Activated T-cell treated with anti-CD3 and anti-CD28 coated beads for 48 hours (primary cell): ENCODE measurements at regions not wholly inside any gene's neighbourhood (a gene's known extent, or its start where the extent isn't known, plus 50 kb on each side); places are given as distances from the start of the nearest gene placed in this dataset.

ENCODE experiments used
- DNase-seq: peaks from one replicate; pipeline ENCODE4 v3.0.0-alpha.2; 2020; ENCODE audit warnings: low read depth

DNA sequence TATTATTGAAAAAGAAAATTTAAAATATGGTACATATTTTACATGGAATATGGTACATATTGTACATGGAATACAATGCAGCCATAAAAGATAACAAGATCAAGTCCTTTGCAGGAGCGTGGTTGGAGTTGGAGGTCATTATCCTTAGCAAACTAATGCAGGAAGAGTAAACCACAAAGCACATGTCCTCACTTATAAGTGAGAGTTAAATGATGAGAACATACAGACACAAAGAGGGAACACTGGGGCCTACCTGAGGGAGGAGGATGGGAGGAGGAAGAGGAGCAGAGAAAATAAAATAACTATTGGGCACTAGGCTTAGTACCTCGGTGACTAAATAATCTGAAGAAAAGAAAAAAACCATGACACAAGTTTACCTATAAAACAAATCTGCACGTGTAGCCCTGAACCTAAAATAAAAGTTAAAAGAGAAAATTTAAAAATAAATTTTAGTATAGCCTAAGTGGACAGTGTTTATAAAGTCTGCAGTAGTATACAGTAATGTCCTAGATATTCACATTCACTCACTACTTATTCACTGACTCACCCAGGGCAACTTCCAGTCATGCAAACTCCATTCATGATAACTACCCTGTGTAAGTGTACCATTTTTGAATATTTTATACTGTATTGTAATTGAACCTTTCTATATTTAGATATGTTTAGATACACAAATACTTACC, 204.4 kb downstream of the FAM76B start:
- DNase-seq = no peak

DNA sequence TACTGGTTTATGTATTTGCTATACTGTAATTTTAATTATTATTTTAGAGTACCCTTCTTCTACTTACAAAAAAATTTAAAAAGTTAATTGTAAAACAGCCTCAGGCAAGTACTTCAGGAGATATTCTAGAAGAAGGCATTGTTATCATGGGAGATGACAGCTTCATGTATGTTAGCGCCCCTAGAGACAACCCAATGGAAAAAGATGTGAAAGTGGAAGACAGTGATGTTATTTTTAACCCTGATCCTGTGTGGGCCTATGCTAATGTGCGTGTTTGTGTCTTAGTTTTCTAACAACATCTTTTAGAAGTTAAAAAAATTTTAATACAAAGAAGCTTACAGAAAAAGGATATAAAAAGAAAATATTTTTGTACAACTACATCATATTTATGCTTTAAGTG, 205.0 kb downstream of the FAM76B start:
- no peak for DNase-seq

DNA sequence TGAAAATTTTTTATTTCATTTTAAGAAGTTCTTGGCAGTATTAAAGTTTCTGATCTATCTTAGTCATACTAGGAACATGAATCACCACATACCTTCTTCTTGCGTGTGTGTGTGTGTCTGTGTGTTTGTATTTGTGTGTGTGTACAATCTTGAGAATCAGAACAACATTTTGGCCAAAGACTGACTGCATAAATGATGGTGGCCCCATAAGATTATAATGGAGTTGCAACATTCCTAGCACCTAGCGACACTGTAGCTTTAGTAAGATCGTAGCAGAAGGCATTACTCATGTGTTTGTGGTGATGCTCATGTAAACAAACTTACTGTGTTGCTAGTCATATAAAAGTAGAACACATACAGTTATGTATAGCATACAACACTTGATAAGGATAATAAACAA, 205.4 kb downstream of the FAM76B start:
- no peak for DNase-seq

DNA sequence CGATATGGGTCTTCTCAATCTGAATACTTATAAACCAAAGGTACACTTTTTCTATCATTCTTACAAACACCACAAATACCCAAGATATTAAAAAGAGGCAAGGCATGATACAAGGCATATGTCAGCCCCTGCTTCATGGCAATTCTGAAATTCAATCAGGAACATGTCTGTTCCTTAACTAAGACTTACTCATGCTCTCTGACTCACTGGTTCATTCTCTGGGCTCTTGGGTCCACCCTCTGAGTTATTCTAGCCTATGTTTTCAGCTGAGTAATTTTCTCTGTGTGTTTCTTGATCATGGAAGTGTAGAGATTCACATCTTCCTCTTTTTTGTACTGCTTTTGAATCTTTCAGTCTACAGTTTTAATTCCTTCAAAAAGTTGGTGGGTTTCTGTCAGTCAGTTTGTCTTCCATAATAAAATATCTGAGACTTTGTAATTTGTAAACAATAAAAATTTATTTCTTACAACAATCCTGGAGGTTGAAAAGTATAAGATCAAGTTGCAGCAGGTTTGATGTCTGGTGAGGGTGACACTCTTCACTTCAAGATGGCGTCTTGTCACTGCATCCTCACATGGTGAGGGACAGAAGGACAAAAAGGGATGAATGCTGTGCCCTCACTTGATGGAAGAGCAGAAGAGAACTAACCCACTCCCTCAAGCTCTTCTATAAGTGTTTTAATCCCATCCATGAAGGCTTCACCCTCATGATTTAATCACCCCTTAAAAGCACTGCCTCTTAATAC, 211.7 kb downstream of the FAM76B start:
- DNase-seq = no peak

DNA sequence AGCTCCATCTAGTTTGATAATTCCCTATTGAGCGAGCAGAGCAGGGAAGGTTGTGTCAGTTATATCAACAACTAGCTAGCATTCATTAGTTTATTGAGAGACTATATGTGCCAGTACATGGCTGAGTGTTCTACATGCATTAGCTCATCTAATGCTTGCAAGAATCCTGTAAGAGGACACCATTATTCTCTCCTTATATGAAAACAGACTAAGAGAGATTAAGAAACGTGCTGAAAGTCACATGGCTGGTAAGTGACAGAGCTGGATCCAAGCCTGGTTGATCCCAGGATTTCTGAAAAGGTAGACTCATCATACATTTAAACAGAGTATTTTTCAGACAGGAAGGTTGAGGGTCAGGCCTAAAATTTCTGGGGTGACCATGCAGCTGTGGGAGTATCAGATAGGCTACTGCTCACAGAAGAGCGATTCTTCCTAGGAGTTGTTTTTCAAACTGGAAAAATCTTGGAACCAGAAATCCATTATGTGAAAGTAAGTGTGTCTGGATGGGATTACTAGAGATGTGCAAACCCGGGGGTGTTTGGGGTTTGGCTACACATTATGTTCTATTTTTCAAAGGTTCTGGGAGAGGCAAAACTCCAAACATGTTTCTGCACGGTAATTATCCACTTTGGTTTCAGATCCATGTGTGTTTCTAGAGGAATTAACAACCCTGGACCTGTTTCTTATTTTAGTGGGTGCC, 213.3 kb downstream of the FAM76B start:
- no peak for DNase-seq

DNA sequence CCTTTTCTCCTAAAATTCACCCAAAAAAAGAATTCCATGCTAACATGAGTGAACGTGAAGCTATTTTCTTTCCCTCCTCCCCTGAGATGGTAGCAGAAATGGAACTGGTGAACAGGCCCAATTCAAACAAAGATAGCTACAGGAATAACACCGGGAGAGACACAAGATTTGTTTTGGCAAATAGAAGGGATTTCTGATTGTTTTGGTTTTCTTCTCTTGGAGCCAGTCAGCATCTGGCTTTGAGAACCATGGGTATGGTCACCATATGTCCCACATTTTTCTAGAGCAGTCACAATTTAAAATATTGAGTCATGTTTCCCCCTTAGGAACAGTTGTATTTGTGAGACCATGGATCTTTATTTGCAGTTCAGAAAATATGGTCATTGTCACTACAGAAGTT, 214.1 kb downstream of the FAM76B start:
- no peak for DNase-seq

DNA sequence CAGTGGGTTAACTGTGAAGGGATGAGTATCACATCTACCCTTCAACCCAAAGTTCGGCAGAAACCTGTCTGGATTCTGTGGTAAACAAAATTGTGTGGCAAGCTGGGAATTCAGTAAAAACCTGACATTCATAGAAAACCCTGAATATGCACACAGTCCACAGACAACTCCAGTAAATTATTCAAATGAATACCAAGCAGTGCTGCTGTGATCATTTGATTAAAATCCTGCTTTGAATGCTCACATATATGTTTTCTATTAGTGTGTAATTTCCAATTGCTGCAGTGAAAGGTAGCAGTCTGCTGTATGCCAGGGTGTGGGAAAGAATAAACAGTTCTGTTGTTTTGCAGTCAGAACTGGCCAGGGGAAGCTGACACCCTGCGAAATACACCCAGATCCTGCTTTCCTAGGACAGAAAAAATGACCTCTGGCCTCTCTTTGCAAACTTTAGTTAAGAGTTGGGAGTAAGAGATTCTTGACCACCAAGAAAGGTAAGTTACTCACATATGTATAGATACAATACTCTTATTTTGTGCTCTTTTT, 217.8 kb downstream of the FAM76B start:
- no peak for DNase-seq

DNA sequence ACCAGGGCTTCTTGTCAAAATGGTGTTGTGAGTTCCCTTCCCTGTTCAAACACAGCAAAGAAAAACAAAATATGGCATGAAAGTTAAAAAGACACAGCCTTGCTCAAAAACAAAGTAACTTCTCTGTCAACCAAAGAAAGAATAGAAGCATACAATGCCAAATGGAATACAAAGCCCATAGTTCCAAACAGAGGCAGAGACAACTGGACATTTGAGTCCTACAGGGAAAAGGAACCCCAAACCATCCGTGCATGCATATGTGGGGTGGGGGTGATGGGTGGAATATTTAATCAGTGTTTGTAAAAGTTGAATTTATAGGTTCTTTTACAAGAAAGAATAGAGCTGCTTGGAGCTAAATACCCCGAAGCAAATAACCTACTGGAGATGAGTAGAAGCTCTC, 218.7 kb downstream of the FAM76B start:
- DNase-seq = no peak

DNA sequence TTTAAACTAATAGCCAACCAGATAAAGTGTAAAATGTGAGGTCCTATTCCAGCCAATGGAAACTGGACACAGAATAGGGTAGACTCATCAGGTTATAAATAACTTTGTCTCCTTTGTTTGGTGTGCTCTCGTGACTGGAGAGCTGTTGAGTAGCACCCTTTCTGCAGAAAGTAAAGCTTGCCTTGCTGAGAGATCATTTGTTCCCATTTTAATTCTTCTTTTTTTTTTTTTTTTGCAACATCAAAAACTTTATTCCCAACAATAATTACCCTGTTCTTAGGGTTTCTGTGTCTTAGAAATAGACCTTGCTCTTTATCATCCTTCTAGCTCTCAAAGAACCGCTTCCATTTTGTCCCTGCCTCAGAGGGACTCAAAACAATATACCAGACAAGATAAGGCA, 220.4 kb downstream of the FAM76B start:
- DNase-seq = no peak

DNA sequence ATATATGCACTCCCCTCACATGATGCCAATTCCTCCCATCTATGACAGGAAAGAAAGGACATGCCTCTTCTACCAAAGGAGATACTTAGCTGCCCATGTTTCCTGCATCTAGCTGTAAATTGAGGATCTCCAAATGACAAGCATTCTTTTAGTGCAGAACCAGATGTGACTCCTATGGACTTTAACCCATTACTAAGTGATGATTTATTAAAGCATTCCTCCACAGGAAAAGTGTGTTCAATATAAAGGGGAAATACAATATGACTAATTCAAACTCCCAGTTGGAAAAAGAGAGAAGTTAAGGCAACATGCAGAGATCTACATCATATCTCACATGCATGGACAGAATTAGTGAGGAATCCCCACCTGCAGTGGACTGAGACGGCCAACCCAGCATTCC, 221.3 kb downstream of the FAM76B start:
- DNase-seq = no peak

DNA sequence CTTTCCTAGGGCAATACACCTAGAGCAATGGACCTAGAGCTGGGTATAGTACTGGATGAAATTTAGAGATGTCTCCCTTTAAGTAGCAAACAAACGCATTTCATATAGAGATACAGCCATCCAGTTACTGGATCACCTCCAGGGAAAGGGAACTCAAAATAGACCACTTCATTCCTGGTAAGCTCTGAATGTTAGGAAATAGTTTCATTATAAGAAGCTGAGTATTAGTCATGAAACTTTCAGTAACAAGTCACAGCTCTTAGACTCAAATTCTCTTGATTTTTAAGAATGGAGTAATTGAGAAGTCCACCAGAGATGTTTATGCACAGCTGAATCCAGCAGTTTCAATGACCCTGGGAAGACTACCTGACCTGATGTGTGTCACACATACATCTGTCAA, 221.9 kb downstream of the FAM76B start:
- DNase-seq = no peak

DNA sequence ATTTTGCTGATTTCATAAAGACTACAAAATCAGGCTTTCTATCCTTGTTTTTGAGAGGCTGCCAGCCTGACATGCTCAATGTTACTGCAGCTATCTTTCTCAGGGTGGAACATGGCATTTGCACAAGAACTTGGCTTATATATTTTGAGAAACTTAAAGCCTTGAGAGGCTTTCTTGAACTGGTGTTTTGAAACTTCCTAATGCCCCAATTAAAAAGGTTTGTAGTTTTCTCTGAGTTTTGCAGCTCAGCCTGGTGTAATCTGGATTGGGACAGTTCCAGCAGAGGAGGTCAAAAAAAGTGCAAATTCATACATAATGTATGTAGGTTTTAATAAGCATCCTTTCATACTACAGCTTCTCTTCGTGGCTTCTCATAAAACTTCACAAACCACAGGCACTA, 223.4 kb downstream of the FAM76B start:
- DNase-seq = no peak

DNA sequence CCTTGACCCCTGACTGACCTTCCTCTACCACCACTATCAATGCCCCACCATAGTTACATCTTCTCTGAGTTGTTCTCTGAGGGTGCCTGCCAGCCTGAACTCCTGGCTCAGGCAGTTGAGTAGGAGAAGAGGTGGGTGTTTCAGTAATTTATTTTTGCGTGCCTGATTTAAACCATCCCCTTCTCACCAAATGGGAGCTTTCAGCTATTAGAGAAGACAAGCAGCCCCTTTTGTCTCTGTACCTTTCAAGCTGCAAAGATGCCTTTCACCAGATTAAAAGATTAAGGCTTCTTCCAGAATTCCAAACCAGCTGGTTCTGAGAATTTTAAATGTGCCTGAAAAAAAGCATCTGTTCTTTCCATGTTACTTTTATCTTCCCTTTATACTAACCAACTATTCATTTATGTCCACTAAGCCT, 223.8 kb downstream of the FAM76B start:
- no peak for DNase-seq

DNA sequence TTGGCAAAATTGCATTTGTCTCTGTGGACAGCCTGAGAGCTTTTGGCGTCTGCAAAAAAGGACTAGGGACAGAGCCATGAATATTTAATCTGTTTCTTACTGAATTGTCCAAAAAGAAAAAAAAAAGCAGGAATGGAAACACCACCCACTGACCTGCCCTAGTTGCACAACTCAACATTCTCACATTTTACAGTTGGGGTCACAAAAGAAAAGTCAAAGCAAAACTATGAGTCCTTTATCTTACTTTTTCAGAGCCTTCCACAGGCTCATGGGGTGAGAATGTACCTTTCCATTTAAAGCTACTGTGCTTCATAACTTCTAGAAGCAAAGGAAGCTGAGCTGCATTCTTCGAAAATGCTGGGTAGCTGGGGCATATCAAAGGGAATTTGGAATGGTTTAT, 225.7 kb downstream of the FAM76B start:
- DNase-seq = no peak

DNA sequence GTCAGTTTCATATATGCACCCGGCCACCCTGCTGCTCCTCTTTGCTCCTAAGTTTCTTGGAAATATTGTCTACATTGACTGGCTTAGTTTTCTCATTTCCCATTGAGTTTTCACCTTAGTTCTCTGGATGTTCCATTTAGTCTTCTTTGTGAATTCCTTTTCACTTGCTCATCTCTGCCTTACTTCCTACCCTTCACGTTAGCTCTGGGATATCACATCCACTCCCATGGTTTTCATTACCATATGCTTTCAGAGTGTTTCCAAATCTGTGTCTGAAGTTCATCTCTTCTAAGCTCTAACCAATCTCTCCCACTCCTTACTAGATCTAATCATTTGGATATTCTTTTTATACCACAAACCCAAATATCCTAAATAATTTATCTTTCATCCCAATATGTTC, 226.4 kb downstream of the FAM76B start:
- DNase-seq = no peak

DNA sequence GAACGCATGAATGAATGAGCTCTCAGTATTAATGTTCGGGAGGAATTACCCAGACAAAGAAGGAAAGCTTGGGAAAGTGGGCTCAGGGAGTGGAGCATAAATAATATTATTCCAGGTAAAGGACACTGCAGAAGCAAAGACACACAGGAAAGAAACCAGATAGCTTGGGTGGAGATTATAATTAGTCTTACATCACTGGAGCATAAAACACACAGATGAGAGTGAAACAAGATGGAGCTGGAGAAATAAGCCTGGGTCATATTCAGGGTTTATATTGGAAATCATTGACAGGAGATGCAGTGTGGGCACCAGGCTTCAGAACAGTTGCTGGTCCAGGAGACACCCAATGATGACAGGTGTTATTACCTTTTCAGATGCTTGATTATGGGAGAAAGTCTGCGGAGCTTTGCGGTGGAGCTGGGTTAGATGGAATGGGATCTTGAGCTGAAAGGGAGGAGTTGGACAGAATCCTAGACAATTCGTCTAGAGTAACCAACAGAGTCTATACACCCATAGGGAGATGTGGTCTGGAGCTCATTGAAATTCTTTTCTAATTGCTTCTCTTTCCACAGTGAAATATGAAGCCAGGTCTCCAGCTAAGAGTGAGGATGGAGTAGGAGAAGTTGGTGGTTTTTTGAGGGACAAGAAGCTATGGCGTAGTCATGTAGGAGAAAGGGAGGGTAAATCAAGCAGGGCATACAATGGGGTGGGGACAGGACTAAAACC, 227.2 kb downstream of the FAM76B start:
- DNase-seq = no peak

DNA sequence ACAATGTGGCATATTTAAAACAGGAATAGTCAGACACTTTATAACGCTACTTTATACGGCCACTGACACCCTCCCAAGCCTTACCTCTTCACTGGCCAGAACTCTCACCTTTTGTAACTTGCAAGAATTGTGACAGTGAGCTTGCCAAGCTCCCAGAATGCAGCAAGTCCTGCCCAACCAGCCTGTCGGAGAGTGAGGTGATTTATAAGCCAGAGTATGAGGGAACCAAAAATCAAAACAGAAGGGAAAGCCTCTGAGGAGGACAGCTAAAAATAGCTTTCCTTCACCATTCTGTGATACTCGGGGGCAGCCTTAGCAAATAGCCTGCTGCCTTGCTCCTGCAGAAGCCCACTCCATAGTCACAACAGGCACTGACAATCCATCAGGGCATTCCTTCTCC, 229.7 kb downstream of the FAM76B start:
- DNase-seq = no peak

DNA sequence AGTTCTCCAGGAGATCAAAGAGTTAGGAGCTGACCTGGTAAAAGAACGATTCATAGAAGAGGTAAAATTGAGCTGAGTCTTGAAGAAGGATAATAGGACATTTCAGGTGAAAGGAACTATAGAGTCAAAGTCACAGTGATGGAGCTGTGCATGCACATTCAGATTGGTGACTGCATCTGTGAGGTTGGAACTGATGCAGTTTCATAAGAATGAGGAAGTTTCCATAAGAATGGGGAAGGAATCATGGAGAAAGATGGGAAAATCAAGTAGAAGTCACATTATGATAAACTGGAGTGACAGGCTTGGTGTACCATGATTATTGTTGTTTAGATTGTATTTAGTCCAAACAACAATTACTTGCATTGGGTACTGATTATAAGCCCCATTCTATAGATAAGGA, 232.2 kb downstream of the FAM76B start:
- DNase-seq = no peak

DNA sequence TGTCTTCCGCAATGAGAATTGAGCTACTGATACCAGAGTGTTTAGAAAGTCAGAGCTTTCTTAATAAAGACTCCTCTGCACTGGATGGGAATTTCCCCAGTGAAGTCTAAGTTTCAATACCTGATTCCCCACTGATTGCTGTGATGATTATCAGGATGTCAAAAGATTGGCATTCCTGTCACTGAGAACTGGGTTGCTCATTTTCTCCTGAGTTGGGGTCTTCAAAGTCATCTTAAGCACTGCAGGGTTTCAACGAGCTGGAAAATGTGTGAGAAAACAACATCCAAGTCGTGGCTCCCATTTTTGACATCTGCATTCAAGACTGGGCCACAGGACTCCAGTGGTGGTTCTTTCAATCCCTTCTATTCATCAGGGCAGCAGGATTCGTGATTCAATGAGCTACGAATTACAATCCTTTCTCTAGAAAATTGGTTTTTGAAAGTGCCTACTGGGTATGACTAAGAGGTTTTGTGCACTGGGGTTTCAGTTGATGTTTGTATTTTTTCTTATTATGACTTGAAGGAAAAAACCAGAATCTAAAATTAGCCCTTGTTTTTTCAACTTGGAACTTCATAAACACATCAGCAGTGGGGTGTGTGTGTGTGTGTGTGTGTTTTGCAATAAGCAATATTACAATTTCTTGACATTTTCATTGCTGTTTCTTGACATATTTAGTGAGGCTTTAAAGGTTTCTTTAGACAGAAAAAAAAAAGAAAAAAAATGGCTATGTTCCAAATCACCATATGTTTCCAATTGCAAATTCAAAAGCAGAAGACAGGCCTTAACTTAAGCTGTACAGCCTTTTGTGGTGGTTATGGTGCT, 233.0 kb downstream of the FAM76B start:
- peak; percentile 24 for DNase-seq

DNA sequence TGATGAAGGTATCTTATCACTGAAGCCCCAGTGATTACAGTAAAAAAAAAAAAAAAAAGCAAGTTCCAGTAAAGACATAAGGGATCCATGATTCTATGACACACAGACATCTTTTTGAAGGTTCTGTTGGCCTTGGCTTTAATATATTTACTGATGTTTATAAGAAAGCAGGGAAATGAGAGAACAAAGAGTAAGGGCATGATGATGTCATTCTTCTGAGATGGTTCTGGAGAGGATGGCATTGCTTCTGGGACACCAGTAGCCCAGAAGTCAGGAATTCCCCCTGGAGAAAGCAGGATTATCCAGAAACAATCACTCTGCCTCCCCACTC, 233.6 kb downstream of the FAM76B start:
- no peak for DNase-seq

DNA sequence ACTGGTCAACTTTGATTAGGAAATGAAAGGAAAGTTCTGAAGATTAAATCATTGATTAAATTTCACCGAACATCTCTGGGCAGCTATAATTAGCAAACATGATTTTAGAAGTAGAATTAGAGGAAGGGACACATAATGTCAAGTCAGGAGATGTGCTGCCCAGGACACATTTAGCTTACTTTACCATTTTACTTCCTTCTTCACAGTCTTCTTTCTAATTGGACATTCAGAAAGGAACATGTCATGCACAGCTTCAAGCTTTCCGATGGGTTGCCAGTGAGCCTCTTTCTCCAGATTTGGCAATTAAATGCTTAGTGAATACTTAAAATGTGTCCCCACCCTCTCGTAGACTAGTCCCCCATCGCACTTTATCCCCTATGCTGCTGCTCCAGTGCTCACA, 234.7 kb downstream of the FAM76B start:
- DNase-seq = no peak

DNA sequence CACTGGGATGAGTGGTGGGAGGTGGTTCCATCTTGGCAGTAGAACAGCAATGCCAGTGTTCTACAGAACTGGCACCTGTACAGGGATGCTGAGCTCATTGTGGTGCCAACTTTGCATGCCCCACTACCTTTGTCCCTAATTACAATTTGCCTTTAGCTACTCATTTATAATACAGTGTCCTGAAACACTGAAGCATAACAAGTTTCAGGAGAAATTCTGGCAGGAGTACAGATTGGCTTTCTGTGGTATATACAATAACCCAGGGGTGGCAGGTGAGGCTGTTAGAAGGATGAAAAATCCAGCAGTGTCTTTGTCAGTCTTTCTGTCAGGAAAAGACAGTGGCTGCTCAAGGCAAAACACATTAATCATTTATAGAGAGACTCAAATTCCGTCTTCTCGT, 240.3 kb downstream of the FAM76B start:
- no peak for DNase-seq
